LNCaP clone FGC (cell line): ENCODE measurements at regions not wholly inside any gene's neighbourhood (a gene's known extent, or its start where the extent isn't known, plus 50 kb on each side); places are given as distances from the start of the nearest gene placed in this dataset.

Experiments used
- DNase-seq: peaks from one replicate; pipeline ENCODE4 v3.0.0-alpha.2; 2011; ENCODE audit warnings: low read depth
- H3K4me3 ChIP-seq: 2 replicates; pipeline ENCODE4 v1.5.1; 2011; ENCODE audit warnings: mild to moderate bottlenecking, low read depth, low read length, control low read depth
- TF ChIP-seq, protein P1 (sequence below): IDR thresholded peaks from 2 replicates; pipeline ENCODE4 v1.5.1; 2012; ENCODE audit warnings: mild to moderate bottlenecking; ENCODE audit not compliant: control insufficient read depth, insufficient read depth; ENCODE audit errors: extremely low read depth

DNA sequence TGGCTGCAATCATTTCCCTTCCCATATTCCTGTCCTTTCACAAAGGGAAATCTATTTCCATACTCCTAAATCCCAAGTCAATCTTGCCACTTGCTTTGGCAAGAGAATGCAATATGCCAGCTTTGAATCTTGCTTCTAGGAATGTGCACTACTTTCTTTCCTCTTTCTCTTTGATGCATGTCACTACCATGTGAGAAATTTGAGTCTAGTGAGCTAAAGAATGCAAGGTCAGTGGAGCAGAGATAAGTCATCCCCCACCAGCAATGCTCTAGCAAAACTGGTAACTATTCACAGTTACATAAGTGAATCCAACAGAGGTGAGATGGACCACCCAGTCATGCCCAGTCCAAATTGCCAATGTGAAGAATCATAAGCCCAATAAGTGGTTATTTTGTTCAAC, 910.4 kb downstream of the RAB28 start:
- TF ChIP-seq, protein P1, sequence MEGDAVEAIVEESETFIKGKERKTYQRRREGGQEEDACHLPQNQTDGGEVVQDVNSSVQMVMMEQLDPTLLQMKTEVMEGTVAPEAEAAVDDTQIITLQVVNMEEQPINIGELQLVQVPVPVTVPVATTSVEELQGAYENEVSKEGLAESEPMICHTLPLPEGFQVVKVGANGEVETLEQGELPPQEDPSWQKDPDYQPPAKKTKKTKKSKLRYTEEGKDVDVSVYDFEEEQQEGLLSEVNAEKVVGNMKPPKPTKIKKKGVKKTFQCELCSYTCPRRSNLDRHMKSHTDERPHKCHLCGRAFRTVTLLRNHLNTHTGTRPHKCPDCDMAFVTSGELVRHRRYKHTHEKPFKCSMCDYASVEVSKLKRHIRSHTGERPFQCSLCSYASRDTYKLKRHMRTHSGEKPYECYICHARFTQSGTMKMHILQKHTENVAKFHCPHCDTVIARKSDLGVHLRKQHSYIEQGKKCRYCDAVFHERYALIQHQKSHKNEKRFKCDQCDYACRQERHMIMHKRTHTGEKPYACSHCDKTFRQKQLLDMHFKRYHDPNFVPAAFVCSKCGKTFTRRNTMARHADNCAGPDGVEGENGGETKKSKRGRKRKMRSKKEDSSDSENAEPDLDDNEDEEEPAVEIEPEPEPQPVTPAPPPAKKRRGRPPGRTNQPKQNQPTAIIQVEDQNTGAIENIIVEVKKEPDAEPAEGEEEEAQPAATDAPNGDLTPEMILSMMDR = no peak
- DNase-seq = no peak
- no peak overlapping the region for H3K4me3 ChIP-seq

DNA sequence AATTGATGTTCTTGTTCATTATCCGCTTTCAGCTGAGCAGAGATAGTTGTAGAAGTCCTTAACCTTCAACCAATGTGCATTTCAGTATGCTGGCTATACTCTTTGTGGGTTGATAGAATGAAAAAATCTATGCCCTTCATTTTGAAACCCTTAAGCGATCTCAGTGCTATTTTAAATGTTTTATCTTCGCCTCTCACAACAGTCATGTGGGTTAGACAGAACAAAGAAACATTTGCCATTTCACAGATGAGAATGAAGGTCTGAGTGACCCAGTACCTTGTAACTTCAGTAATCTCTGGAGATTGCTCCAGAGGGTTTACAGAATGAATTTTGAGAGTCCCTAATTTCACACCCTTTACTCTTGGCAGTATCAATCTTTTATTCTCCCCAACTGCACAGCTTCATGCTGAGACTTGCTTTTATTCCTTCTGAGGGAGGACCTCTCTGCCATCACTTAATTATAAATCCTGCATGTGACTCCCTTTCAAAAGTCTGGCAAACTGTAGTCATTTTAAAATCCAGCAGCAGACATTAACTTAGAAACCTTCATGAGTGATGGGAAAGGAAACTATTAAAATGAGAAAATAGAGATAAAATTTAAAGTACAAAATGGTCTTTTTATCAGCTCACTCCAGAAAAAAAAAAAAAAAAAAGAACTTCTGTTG, 921.5 kb downstream of the RAB28 start:
- H3K4me3 ChIP-seq = no peak overlapping the region
- no peak for DNase-seq
- TF ChIP-seq, protein P1 = no peak

DNA sequence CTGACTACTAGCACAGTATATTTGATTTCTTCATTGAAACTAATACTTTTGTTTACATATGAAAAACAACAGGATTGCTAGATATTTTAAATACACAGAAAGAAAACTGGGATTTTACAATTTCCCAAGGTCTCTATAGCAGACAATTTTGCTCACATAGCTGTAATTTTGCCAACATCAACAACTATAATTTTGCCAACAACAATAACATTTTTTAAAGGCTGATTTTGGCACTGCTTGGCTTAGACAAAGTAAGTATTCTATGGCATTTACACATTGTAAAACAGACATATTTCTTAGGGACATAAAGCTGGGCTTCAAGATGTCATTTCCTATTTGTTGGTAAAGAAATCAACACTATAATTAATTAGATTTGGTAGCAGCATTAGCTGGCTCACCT, 922.1 kb downstream of the RAB28 start:
- peak; percentile 19 for DNase-seq
- H3K4me3 ChIP-seq = no peak overlapping the region
- TF ChIP-seq, protein P1 = no peak

DNA sequence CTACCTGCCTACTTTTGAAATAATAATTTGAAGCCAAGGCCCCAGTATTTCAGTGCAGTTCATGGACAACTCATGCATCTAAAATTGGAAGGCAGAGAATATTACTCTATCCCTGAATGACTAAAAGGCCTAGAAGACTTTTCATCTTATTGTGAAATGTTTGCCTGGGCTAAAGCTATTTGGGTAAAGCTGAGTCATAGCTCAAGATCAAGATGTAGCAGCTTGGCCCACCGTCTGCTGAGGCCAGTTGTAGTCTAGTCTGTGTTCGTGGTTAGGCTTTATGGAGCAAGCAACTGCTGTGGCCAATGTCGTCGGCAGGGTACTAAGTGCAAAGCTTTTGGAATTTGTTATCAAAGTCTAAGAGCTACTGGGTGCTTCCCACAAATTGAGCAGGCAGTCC, 929.1 kb downstream of the RAB28 start:
- TF ChIP-seq, protein P1 = no peak
- no peak for DNase-seq
- no peak overlapping the region for H3K4me3 ChIP-seq

DNA sequence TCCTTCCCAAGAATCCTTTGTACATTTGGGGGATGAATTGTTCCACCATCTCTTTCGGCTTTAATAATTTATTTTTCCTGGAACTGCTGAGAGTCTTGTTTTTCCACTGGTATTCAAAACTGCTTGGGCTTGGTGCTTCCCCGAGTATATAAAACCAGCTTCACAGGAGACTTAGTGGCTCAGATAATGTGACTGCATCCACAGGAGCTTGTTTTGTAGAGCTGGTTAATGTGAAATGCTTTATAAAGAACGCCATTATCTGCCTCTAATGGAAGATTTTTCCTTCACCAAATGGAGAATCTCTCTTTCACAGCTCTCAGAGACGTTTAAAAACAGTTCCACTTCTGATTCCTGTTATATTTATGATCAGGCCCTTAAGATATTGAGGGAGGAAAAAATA, 935.5 kb downstream of the RAB28 start:
- TF ChIP-seq, protein P1 = no peak
- H3K4me3 ChIP-seq = no peak overlapping the region
- no peak for DNase-seq

DNA sequence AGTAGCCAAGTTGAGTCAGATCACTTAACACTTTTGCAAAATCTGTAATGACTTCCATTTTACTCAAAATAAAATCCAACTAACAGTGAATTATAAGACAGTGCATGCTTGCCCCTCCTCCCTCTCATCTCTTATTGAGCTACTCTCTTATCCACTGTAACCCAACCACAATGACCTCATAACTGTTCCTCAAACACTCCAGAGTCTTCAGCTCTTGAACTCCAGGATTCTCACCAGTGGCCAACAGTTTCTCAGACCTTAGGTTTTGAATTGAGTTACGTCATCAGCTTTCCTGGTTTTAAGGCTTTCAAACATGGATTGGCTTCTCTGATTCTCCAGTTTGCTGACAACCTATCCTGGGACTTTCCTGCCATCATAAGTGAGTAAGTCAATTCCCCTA, 938.3 kb downstream of the RAB28 start:
- TF ChIP-seq, protein P1 = no peak
- no peak overlapping the region for H3K4me3 ChIP-seq
- DNase-seq = no peak

DNA sequence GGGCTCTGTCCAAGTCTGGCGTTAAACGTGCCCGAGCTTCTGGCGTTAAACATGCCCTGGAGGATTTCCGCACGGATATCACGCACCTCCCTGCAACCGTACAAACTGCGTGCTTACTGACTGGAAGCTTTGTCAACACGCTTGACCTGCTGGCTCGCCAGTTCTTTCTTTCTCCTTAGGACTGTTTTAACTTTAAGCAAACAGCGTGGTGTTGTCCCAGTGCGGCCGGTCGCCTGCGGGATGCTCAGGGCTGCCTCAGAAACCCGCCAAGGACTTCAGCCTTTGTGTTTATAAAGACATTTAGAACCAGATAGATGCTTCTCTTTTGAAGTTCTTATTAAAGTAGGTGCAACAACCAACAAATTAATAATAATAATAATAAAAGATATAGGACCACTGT, 946.0 kb downstream of the RAB28 start:
- TF ChIP-seq, protein P1 = no peak
- no peak overlapping the region for H3K4me3 ChIP-seq
- no peak for DNase-seq
